ENCODE measurements at regions not wholly inside any gene's neighbourhood (a gene's known extent, or its start where the extent isn't known, plus 50 kb on each side); places are given as distances from the start of the nearest gene placed in this dataset.

DNA sequence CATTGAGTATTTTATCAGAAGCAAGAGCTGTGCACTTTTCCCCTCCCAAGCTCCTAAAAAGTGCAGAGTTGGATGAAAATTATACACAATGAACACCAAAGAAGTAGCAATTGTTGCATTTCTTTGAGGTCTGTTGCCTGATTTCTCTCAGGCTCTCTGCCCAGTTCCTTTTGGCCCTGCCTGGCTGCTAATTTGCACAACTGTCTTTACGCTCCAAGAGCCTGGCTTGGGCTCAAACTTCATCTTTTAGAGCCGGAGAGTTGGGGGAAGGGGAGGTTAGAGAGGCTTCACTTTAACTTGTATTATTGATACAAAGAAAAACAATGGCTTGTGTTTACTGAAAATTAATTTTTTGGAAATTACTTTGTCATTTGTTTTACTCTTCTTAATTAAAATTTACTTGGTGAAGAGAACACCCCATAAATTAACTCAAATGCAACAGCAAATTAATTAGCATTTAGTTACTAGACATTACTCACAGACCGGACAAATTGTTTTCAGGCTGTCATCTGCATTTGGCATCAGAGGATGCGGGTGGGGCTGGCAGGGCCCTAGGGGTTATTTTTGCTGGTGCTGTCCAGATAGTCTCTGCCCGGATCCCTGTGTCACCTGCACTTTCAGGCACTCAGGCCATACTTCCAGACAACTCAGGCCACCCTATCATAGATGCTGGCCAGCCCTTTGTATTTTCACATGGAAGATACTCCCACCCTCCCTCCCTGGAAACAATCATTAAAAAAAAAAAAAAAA lies 407.3 kb downstream of the NXPE2 start:
- DNase-seq = no peak

DNA sequence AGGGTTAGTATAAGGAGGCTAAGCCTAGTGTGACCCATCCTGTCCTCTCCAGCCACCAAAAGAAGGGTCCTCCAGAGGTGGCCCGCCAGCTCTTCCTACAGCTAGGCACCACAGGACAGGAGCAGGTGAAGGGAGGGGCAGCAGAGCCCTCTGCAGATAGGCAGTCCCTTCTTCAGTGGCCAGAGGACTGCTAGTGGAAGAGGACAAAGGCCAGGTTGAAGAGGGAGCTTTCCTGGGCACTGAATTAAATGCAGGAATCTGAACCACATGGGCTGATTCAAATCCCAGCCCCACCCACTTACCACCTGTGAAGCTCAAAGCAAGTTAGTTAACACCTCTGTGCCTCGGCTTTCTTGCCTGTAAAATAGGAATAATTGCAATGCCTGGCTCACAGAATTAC lies 409.5 kb downstream of the NXPE2 start:
- no peak for DNase-seq

DNA sequence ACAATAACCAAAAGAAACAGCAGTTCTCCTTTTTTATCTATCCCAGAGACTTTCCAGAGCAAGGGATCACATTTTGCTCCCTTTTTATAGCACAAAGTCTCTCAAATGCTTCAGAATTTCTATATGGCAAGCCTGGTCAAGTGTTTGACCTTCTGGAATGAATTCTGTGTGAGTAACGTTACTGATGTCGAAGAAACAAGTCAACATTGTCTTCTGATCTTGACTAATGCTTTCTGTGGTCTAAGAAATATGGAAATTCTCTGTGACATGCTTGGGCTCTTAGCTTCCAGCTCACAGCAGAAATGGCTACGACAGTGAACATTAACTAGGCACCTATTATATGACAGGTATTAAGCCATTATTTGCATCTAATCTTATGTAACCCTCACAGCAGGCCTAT lies 411.7 kb downstream of the CADM1 start:
- DNase-seq = no peak

DNA sequence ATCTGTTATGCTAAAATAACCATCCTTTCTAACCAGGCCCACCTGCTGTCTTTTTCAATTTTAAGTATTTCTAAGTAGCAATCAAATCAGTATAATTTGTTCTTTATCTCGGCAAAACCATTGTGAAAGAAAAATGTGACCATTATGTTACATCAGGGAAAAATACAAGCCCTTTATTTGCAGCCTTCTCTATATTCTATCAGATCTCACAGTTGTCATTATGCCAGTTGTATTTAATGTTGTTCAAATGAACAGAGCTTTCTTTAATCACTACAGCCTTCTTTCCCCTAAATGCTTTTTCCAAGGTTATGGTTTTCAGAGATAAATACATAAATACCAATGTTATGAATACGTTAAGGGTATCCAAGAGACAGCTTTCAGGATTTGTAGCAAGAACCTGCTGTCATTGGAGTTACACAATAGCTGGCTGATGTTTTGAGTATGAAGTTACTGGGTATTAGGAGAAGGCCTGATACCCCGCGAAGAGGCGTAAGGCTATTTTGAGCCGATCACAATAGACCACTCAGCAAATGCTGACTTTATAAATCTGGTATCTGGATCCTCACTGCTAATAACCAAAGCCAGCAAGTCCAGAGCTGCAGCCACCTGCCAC lies 406.3 kb downstream of the CADM1 start:
- DNase-seq = no peak

DNA sequence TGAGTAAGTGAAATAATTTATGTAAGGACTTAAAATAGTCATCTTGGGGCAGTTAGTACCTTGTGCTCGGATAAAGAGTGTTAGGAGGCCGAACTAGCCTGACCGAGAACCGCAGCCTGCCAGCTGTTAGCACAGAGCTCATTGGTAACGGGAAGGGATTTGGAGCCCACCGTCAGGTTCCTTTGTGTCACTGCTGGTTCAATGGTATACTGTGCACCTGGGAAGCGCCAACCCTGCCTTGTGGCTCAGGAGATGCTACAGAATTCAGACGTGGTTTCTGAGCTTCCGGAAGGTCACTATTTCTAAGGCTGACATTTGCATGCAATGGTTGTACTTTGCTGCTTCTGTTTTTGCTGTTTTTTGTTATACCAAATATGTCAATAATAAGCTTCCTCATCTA lies 403.5 kb downstream of the CADM1 start:
- DNase-seq = no peak

DNA sequence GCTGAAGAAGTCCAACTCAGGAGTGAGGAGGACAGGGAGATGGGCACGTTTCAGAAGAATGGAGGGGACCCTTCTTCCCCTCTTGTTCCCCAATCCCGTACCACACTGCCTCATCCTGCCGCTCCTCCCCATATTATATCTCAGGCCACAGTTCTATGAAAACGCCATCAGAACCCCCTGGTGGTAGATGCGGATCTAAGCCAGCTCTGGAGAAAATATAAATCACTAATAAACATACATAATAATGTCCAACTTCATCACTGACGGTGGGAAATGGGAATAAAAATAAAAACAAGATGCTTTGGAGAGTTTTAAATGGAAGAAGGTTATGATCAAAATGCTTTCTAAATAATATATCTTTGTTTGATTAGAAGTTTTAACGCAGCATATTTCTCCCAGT lies 400.3 kb downstream of the CADM1 start:
- no peak for DNase-seq

DNA sequence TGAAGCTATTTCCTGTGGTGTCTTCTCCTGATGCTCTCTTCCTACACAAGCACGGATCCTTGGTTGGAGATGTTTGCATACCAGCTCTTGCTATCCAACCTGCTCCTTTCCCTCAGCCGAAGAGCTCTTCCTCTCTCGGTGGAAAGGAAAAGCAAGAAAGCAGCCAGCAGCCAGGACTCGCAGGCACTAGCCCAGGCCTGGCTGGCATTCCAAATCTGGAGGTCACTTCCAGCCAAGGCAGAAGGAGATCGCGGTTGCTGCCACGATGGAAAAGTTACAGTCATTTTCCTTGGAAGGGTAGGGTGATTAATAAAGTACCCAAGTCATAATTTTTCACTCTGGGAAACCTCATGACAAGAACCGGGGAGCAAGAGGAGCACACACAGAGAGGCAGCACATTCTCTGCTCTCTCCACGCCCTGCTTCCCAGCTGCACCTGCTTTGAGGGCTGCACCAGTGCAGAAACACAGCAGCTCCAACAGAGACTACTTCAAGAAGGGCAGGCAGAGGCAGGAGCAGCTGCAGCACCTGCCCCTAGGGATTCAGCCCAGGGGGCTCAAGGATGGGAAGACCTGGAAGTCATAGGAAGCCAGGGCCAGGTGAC lies 399.3 kb downstream of the CADM1 start:
- no peak for DNase-seq

DNA sequence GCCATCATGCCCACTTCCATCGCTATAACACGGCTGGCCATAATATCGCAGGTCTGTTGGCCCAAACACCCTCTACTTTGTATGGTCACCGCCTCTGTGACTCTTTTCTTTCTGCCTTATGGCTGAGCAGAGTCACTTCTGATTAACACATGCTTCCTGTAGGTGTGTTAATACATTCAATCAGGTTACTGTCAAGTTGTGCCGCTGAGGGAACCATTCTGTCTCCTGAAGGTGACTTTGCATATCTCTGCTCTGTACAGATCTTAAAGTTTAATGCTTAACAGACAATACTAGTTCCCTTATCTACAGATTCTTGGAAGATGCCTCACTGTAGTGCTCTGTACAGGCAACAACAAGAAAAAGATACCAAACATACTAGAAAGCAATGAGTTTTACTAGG lies 393.1 kb downstream of the CADM1 start:
- no peak for DNase-seq

DNA sequence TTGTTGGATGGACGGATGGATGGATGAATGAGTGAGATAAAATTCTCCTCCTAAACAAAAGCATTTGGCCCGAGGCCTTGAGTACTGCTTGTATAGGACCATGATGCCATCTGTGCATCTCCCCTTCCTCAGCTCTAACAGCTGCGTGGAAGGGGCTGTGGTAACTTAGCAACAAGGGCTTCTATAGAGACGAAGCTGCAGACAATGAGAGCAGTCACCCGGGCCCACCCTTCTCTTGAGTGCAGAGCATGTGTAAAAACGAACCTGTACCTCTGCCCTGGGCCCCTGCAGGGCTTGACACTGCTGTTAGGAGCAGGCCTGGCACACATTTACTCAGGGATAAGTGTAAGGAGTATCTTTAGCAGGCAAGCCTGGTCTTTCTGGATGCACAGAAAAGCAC lies 391.5 kb downstream of the CADM1 start:
- peak; percentile 4 for DNase-seq

DNA sequence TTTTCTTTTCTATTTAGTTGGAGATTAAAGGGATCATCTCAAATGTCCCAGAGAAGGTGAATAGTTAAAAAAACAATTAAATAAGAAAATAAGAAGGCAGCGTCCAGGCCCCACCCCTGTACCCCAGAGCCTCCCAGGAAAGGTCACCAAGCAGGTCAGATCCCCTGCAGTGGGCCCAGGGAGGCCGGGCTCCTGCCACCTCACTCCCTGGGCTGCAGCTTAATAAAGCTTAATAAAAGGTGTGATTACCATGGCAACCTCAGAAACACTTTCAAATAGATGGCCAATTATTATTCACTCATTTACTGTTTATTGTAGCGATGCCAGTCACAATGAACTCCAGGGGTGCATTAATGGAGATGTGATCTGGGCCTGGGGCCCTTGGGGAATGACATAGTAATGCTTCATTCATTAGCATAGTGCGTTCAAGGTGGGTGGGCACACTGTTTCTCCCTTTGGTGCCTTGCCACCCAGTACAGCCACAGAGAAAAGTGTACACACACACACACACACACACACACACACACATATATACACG lies 386.2 kb downstream of the CADM1 start:
- DNase-seq = no peak

DNA sequence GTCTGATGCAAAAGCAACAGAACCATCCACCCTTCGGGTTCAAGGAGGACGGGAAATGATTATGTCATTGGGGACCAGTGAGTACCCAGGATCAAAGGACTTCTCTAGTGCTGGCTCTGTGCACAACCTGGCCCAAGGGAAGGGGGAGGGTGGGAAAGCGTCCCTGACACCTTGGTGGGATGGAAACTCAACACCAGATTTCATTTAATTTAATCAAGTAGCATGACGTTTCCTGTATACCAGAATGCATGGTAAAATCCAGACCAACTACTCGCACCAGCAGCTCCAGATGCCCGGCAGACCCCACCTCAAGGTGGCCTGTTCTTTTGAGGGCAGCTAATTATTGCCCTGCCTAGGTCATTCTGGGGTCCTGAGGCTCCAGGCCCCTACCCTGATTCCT lies 385.1 kb downstream of the CADM1 start:
- no peak for DNase-seq

Measured in DMS153 (cell line).